Left ventricle myocardium inferior (tissue), 1 donor: ENCODE measurements at regions not wholly inside any gene's neighbourhood (a gene's known extent, or its start where the extent isn't known, plus 50 kb on each side); places are given as distances from the start of the nearest gene placed in this dataset.
"Not testable (repeated sequence)": the region's sequence is repeated elsewhere in the genome, so short reads cannot be mapped to it uniquely, and the experiment has no call there.

Experiments
- DNase-seq: peaks from one replicate; pipeline ENCODE4 v3.0.0-alpha.2; 2020
- H3K27ac ChIP-seq: fragments of 200-600 bp; replicated peaks from 2 replicates; pipeline ENCODE4 v1.8.0; 2021
- H3K27me3 ChIP-seq: fragments of 200-600 bp; 2 replicates; pipeline ENCODE4 v1.8.0; 2021; ENCODE audit warnings: low read depth
- H3K36me3 ChIP-seq: fragments of 200-600 bp; 2 replicates; pipeline ENCODE4 v1.8.0; 2021
- H3K4me1 ChIP-seq: fragments of 200-600 bp; 2 replicates; pipeline ENCODE4 v1.8.0; 2021
- H3K4me3 ChIP-seq: fragments of 200-600 bp; 2 replicates; pipeline ENCODE4 v1.8.0; 2021; ENCODE audit warnings: mild to moderate bottlenecking, moderate library complexity
- H3K9me3 ChIP-seq: fragments of 200-600 bp; replicated peaks from 2 replicates; pipeline ENCODE4 v1.8.0; 2021
- intact Hi-C: fragments of 100-400 bp; cut with micrococcal nuclease; formaldehyde crosslinking; loops from one replicate; pipeline ENCODE4 v1.11.0; 2022
- TF ChIP-seq, protein P1 (sequence below): fragments of 200-600 bp; IDR thresholded peaks from 2 replicates; pipeline ENCODE4 v1.8.0; 2021; ENCODE audit warnings: antibody characterized with exemption, mild to moderate bottlenecking, borderline replicate concordance
- donor health status: DM: no; HTN: yes; CAD: no; lungs with severe emphysema.

DNA sequence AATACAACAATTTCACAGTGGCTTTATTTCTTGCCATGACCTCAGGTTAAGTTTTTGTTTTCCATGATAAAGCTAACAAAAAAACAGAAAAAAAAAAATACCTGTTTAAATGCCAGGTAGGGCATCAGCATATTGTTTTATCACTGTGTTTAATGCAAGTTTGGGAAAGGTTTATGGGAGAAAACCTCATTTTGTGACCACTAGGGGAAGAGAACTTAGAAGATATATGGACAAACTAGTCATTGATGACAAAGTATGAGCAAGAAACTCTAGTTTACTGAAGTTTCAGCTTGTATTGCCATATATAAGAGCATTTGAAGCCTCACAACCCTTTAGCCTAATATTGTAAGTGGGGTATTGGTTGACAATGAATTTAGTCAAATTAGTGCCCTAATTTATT is 1431.4 kb upstream of the CDH18 start:
- DNase-seq: no peak
- no peaks in the 10 kb centered on the region for H3K27me3 ChIP-seq
- no peaks in the 10 kb centered on the region for H3K9me3 ChIP-seq
- H3K36me3 ChIP-seq: no peaks in the 10 kb centered on the region
- H3K4me3 ChIP-seq: no peak overlapping the region
- no peak overlapping the region for H3K27ac ChIP-seq
- intact Hi-C loops: no loop called here
- TF ChIP-seq, protein P1, sequence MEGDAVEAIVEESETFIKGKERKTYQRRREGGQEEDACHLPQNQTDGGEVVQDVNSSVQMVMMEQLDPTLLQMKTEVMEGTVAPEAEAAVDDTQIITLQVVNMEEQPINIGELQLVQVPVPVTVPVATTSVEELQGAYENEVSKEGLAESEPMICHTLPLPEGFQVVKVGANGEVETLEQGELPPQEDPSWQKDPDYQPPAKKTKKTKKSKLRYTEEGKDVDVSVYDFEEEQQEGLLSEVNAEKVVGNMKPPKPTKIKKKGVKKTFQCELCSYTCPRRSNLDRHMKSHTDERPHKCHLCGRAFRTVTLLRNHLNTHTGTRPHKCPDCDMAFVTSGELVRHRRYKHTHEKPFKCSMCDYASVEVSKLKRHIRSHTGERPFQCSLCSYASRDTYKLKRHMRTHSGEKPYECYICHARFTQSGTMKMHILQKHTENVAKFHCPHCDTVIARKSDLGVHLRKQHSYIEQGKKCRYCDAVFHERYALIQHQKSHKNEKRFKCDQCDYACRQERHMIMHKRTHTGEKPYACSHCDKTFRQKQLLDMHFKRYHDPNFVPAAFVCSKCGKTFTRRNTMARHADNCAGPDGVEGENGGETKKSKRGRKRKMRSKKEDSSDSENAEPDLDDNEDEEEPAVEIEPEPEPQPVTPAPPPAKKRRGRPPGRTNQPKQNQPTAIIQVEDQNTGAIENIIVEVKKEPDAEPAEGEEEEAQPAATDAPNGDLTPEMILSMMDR: no peak
- H3K4me1 ChIP-seq: no peaks in the 10 kb centered on the region

DNA sequence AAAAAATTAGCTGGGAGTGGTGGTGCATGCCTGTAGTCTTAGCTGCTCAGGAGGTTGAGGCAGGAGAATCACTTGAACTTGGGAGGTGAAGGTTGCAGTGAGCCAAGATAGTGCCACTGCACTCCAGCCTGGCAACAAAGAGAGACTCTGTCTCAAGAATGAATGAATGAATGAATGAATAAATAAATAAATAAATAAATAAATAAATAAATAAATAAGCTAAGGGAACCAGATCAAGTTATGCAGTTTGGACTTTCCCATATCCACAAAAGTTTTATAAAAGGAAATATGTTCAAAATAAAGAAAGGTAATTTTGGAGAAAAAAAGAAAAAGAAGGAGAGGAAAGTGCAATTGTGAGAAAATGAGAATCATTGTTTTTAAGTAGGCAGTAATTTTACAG is 1414.1 kb upstream of the CDH18 start:
- H3K36me3 ChIP-seq, intact Hi-C loops: not testable (repeated sequence)

DNA sequence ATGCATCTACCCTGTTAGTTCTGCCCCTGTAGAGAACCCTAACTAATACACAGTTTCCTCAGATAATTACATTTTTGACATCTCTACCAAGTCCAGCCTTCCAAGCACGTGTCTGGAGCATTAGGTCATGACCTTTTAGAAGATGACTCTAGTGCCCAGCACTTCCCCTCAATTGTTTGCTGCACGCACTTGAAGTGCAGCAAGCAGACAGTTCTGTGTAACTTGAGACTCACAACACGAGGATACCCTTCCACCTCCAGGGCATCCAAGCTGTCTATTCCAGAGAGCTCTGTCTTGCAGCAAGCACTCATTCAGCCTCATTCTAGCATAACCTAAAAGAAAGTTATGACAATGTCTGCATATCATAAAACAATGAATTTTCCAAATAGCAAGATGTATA is 1410.5 kb upstream of the CDH18 start:
- H3K27ac ChIP-seq: no peak overlapping the region
- DNase-seq: no peak

More for the DNA sequence above, 1414.1 kb upstream of the CDH18 start:
- not testable (repeated sequence) for H3K27me3 ChIP-seq, H3K9me3 ChIP-seq, H3K4me1 ChIP-seq, DNase-seq, H3K4me3 ChIP-seq, H3K27ac ChIP-seq

DNA sequence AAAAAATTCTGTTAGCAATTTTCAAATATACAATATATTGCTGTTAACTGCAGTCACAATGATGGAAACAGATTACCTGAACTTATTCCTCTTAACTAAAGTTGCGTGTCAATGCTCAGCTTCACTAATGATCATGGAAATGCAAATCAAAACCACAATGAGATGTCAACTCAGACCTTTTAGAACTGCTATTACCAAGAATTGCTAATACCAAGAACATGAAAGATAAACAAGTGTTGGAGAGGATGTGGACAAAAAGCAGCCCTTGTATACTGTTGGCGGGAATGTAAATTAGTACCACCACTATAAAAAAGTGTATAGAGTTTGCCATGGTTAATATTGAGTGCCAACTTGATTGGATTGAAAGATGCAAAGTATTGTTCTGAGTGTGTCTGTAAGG is 1409.7 kb upstream of the CDH18 start:
- intact Hi-C loops: no loop called here
- no peak for DNase-seq
- H3K27me3 ChIP-seq: no peaks in the 10 kb centered on the region
- TF ChIP-seq, protein P1: no peak
- H3K4me1 ChIP-seq: no peaks in the 10 kb centered on the region
- H3K4me3 ChIP-seq: no peak overlapping the region
- H3K9me3 ChIP-seq: no peaks in the 10 kb centered on the region
- no peak overlapping the region for H3K27ac ChIP-seq
- H3K36me3 ChIP-seq: no peaks in the 10 kb centered on the region

More for the DNA sequence above, 1410.5 kb upstream of the CDH18 start:
- intact Hi-C loops: no loop called here
- H3K36me3 ChIP-seq: no peaks in the 10 kb centered on the region
- TF ChIP-seq, protein P1: no peak
- no peak overlapping the region for H3K4me3 ChIP-seq
- H3K27me3 ChIP-seq: no peaks in the 10 kb centered on the region
- H3K9me3 ChIP-seq: no peaks in the 10 kb centered on the region
- H3K4me1 ChIP-seq: no peaks in the 10 kb centered on the region

DNA sequence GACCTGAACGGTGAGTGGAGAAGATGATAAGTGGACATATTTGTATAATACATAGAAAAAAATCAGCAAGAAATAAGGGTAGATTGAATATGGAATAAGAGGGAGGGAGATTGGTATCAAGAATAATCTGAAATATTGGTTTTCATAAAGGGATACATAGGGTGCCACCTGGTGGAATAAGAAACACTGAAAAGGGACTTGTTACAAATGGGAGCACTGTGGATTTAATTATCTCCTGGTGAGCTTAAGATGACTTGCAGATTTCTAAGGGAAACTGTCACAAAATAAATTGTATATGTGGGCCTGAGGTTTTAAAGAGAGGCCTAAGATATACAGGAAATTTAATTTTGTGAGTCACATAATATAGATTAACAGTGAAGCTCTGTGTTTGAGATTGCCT is 1403.5 kb upstream of the CDH18 start:
- no peak overlapping the region for H3K4me3 ChIP-seq
- intact Hi-C loops: no loop called here
- no peak overlapping the region for H3K27ac ChIP-seq
- H3K36me3 ChIP-seq: no peaks in the 10 kb centered on the region
- no peaks in the 10 kb centered on the region for H3K4me1 ChIP-seq
- DNase-seq: no peak
- TF ChIP-seq, protein P1: no peak
- no peaks in the 10 kb centered on the region for H3K27me3 ChIP-seq
- H3K9me3 ChIP-seq: no peaks in the 10 kb centered on the region

DNA sequence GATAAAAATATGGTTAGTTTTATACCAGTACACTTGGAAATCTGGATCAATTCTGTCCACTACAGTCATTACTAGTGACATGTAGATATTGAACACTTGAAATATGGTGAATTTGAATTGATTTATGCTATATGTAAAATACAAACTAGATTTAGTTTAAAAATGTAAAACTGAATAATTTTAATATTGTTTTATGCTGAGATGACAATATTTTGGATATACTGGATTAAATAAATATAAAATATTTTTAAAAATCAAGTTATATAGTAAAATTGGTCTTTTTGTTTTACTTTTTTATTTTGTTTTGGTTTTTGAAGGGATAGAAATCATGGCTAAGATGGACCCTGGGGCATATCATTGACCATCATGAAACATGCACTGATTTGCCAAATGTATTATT is 1372.8 kb upstream of the CDH18 start:
- H3K4me1 ChIP-seq, H3K27me3 ChIP-seq, H3K4me3 ChIP-seq, H3K27ac ChIP-seq, DNase-seq, intact Hi-C loops, H3K9me3 ChIP-seq, H3K36me3 ChIP-seq: not testable (repeated sequence)

DNA sequence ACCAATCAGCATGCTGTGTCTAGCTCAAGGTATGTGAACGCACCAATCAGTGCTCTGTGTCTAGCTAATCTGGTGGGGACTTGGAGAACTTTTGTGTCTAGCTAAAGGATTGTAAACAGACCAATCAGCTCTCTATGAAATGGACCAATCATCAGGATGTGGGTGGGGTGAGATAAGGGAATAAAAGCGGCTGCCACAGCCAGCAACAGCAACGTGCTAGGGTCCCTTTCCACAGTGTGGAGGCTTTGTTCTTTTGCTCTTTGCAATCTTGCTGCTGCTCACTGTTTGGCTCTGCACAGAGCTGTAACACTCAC is 1353.9 kb upstream of the CDH18 start:
- H3K27ac ChIP-seq, H3K4me1 ChIP-seq, intact Hi-C loops, DNase-seq, H3K9me3 ChIP-seq, H3K27me3 ChIP-seq, H3K36me3 ChIP-seq: not testable (repeated sequence)
- peak overlapping the region; percentile 61 for H3K4me3 ChIP-seq
